HG02973 (cell line): ENCODE measurements at regions not wholly inside any gene's neighbourhood (a gene's known extent, or its start where the extent isn't known, plus 50 kb on each side); places are given as distances from the start of the nearest gene placed in this dataset.

ENCODE experiments used
- ATAC-seq: cut with Tn5 transposase; IDR thresholded peaks from one replicate; pipeline ENCODE4 v1.9.1; 2021; ENCODE audit warnings: moderate library complexity; ENCODE audit not compliant: unreplicated experiment

DNA sequence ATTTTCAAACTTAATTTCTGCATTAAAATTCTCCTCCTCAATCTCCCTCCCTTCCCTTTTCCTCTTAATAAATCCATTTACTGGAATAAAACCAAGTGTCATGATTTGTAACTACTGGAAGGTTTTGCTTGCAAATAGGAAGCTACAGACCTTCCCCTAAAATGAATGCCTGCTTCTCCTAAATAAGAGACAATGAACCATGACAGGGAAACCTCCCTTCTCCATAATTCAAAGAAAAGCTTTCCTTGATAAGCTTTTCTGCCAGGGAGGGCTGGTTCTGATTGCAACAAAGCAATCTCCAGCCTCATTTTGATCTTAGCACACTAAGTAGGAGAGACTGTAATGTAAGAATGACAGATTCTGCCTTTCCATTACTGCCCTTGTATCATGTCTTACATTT is 111.0 kb upstream of the CDH20 start:
- ATAC-seq: no peak

DNA sequence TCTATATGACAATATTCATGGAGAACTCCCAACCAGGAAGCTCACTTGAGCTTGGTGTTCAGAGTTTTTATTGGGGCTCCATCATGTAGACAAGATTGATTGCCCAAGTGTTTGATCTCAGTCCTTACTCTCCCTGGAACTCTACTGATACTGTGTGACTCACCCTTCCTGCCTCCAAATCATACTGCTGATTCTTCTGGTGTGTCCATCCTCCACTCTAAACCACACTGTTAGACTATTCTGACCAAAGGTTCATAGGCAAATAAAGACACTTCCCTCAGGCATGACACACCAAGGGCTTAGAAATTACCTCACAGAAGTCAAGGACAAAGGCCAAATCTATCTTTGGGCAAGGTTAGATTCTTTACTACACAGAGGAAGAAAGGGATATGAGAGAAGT is 107.9 kb upstream of the CDH20 start:
- ATAC-seq: no peak

DNA sequence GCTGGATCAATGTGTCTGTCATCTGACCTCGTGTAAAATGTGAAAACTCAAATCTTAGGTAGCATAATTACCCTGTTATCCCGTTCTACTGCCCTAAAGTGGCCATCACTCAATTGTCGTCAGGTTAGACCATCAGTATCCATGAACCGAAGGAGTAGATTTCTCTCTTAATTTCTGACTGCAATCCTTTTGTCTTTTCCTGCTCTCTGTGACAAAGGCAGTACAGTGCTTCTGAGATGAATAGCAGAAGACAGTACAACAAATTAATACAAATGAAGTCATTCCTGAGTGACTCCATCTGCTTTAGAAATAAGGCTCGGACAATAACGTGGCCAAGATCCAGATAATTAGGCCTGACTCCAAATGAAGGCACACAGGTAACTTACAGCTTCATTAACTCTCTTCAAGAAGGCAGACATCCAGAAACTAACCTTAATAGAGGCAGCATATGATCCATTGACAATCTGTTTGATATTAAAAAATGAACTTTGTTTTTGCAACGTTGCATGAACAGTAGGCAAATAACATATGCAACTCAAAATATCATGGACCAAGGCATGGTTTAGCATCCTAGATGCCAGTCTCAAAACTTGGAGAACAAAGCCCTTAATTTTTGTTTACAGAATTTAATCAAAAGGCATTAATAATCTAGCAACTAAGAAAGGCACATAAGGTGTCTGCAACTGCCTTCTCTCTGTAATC is 96.7 kb upstream of the CDH20 start:
- ATAC-seq: no peak

DNA sequence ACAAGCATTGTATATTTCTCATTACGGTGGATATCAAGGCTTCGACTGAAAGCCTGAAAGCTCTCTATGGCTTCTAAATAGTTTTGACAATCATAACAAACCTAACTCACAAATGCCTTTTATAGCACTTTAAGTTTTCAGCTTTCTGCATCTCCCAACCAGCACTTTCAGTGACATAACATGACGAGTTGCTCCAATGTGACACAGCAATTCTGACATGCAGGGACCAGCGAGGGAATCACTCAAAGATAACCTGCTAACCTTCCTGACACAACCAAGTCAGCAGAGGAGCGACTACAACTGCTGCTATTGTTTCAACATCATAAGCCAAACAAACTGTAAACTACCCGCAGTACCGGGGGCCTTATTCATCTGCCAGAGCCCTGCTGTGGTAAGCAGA is 95.7 kb upstream of the CDH20 start:
- no peak for ATAC-seq

DNA sequence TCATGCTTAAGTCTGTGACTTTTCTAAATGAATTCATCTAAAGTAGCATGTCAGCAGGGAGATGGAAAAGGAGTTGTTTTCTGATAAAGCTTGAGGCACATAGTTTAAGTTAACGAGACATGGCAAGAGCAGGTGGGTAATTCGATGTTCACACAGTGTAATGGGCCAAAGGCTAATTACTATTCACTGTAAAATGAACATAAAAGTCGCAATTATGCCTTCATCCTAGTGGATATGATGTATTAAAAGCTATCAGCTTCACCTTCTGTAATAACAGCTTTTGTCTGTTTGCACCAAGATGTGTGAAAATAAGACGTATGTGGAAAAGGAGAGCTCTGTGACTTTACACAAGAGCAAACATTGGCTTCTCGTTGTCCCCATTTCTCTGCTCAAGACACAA is 94.2 kb upstream of the CDH20 start:
- ATAC-seq: no peak

DNA sequence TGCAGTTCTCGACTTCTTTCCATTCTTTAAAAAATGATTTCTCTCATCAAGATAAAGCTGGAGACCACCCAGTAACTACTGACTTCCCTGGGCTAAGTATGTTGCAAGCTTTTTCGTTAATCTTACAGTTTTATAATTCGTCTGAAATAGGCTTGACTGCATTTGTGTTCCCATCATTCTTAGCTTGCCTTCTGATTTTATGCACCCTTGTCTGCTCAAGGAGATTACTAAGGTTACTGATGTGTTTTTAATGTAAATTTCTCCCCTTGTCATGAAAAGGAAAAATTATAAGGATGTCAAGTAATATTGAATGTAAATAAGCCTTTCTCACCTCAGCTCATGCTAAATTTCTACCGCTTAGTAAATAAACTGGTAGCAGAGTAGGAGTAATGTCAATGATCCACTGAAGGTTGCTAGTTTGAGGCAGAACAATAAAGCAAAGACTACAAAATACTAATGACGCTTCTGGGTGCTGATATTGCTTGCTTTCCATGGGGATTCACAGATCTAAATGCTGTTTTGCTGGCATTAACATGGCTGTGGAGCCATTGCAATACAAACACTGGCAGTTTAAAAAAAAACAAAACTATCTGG is 91.9 kb upstream of the CDH20 start:
- no peak for ATAC-seq

DNA sequence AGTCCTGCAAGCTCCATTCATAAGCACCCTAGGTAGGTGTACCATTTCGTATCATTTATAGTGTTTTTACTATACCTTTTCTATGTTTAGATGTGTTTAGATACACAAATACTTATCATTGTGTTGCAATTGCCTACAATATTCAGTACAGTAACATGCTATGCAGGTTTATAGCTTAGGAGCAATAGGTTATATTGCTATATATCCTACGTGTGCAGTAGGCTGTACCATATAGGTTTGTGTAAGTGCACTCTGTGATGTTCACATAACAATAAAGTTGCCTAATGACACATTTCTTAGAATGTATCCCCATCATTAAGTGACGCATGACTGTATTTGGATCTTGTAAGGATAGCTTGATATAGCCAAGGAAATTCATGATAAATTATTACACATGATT is 88.6 kb upstream of the CDH20 start:
- no peak for ATAC-seq

DNA sequence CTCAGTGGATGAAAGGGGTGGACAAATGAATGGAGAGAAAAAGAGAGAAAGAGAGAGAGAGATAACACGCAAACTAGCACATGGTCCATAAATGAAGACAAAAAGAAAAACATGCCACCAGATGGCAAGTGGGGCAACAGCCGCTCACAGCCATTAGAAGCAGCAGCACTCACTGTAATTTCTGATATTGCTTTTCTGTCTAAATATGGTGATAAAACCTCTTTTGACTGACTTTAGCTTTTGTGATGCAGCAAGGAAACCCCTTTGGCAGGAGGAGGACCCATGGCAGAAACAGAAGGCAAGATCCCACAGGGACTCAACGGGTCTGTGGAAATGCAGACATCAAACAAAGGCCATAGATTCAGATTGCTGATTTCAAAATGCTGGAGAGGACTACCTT is 88.0 kb upstream of the CDH20 start:
- ATAC-seq: no peak

DNA sequence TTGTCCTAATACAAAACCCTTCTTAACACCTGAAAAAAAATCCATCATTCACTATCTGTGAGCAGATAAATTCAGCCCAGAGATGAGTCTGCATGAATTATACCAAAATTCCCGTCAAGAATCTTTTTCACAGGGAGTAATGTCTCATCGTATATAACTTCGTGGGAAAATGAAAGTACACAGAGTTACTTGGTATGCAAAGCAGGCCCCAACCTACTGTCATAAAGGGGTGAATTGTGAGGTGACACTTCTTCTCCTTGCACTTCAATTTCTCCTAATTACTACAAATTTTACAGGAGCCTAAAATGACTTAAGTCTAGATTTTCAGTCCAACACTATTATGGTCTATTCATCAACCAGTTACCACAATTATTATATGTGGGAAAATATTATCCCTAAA is 84.6 kb upstream of the CDH20 start:
- no peak for ATAC-seq

DNA sequence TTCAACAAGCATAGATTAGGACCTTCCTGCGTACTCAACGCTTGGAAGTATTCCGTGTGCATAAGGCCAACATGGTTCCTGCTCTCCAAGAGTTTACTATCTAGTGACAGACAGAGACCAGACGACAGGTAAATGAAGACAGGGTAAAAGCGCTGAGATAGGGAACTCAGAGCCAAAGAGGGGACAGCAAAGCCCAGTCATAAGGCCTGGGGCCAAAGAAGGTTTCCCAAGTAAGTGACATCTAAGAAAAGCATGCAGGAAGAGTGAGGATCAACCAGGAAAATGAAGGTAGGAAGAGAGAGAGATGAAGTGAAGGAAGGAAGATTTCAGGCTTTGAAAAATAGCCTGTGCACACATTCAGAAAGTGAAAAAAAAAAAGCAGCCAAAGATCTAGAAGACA is 76.9 kb upstream of the CDH20 start:
- ATAC-seq: no peak

DNA sequence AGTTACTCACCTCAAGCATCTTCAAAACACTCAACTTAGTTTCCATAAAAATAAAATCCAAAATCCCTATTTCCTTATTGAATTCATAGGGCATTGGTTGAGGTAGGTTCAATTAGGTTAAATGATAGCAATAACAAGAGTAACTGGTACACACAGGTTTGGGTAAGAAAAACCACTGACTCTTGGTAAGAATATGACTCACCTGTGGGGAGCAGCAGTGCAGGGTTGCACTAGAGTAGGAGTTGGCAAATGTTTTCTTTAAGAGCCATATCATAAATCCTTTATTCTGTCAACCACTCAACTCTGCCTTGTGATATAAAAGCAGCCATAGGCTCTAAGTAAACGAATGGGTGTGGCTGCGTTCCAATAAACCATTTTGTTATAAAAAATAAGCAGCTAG is 71.4 kb upstream of the CDH20 start:
- no peak for ATAC-seq

DNA sequence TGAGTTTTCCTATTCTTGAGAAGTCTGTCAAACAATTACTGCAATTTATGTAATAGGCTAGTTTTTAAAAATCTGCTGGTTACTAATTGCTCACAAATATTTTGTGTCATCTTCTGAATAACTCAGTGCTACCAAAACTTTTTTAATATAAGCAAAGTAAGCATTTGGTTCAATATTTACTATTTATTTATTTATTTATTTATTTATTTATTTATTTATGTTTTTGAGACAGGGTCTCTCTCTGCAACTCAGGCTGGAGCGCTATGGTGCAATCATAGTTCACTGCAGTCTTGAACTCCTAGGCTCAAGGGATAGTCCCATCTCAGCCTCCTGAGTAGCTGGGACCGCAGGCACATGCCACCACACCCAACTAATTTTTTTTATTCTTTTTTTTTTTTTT is 60.4 kb upstream of the CDH20 start:
- no peak for ATAC-seq

DNA sequence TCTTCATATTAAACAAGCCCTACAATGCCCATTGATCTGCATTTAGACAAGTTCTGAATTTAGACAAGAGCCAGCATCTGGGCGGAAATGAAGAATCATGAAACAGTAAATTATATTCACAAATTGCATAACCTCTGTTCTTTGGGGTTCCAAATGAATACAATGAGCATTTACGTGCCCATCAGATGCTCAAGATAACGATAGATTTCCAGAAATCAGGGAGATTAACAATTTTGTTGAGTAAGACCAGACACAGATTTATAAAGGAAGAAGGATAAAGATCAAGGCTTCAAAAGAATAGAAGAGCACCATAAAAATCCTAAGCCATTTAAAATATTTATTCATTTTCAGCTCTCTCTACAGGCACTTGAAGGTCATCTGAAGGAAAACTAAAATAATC is 59.7 kb upstream of the CDH20 start:
- no peak for ATAC-seq

DNA sequence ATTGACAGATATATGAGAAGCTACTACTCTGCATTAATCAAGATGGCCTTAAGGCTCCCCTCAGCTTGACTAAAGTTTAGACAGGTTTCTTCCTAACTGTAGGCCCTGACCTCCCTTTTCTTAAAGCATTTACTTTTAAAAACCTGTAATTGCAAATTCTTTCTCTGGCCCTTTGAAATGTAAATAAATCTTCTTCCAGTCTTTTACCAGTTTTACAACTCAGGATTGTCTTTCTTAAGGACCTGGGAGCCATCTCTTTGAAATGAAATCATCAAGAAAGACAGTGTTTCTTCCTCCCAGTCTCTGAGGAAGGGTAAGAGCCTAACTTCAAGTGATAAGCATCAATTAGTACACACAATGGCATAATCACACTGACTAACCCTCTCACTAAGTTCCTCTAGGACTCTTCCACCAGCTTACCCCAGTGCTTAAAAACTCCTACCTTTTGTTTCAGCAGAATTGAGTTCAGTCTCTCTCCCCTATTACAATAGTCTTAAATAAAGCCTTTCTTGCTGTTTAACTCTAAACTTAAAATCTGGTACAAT is 58.7 kb upstream of the CDH20 start:
- ATAC-seq: no peak

DNA sequence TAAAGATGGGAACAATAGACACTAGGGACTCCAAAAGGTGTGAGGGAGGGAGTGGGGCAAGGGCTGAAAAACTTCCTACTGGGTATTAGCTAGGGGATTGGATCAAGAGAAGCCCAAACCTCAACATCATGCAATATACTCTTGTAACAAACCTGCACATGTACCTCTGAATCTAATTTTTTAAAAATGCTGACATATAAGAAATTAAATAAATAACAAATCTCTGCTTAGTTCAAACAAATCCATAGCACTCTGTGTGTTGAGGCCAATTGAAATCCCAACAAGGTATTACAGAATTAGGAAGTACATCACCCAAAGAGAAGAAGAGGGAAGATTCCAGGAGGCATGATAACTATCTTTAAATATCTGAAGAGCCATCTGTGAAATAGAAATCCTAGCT is 55.4 kb upstream of the CDH20 start:
- no peak for ATAC-seq

DNA sequence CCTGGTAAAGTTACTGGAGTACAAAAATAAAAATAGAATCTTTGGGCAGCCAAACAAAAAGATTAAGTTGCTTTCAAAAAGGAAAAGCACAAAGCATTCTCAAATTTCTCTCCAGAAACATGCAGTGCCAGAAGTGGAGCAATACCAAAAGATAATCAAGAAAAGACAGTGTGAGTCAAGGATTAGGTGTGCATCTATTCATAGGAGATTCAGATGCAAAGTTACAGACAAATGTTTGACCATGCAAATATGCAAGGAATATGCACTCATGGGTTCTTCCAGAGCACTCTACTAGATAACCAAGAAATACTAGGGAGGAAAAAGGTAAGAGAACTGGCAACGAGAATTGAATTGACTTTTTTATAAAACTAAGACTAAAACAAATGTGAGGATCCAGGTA is 51.8 kb upstream of the CDH20 start:
- no peak for ATAC-seq

DNA sequence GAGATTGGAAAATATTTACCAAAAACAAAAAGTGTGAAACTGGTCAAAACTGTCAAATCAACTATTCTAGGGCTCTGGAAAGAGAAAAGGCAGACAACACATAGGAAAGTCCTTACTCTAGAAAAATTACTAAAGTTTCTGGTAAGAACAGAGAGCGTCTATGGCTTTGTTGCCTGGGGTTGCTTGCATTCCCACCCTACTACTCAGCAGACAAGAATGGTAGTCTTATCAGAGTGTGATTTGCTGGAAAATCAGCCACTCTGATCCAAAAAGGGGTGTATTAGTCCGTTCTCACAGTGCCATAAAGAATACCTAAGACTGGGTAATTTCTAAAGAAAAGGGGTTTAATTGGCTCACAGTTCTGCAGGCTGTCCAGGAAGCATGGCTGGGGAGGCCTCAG is 50.3 kb upstream of the CDH20 start:
- ATAC-seq: no peak
